ENCODE measurements at regions not wholly inside any gene's neighbourhood (a gene's known extent, or its start where the extent isn't known, plus 50 kb on each side); places are given as distances from the start of the nearest gene placed in this dataset.

GRCh38 chr4:45944000-45944399 lies 179.9 kb downstream of the GABRG1 start:
- H3K36me3 ChIP-seq = no peaks in the 10 kb centered on the region
- no peaks in the 10 kb centered on the region for H3K4me1 ChIP-seq
- TF ChIP-seq CTCF (IDR thresholded peaks at IDR 0.05; ENCODE audit: borderline replicate concordance) = no peak
- H3K27ac ChIP-seq (replicated peaks) = no peak overlapping the region
- no peaks in the 10 kb centered on the region for H3K9me3 ChIP-seq (replicated peaks)
- no peaks in the 10 kb centered on the region for H3K27me3 ChIP-seq (ENCODE audit: low read depth)
- intact Hi-C loops (cut with micrococcal nuclease) = no loop called here
- no peak overlapping the region for H3K4me3 ChIP-seq
- no peak for DNase-seq

GRCh38 chr4:45939056-45939455 lies 184.8 kb downstream of the GABRG1 start:
- Histone ChIP-seq H3K36me3 (no peaks in the 10 kb centered on the region), H3K27ac (replicated peaks) (no peak overlapping the region), H3K4me3 (no peak overlapping the region), H3K27me3 (ENCODE audit: low read depth) (no peaks in the 10 kb centered on the region), H3K4me1 (no peaks in the 10 kb centered on the region), H3K9me3 (replicated peaks) (no peaks in the 10 kb centered on the region)
- intact Hi-C loops (cut with micrococcal nuclease) = no loop called here
- no peak for DNase-seq
- TF ChIP-seq CTCF (IDR thresholded peaks at IDR 0.05; ENCODE audit: borderline replicate concordance) = no peak

DNA sequence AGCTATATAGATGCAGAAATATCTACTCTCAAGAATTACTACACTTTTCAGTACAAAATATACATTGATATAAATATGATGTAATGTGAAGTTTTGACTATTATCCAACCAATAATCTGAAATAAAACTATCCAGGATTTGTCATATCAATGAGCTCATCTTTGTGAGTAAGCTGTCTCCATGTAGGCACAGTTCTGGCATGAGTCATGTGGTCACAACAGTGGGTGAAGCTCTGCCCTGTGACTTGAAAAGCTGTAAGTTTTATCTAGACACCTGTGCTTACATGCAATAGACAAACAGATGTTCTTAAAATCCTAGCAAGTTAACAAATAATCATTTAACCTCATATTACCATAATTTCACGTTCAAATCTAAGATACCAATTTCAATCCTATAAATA lies 192.7 kb downstream of the GABRG1 start:
- H3K4me1 ChIP-seq = no peaks in the 10 kb centered on the region
- H3K27me3 ChIP-seq (ENCODE audit: low read depth) = no peaks in the 10 kb centered on the region
- H3K27ac ChIP-seq (replicated peaks) = no peak overlapping the region
- intact Hi-C loops (cut with micrococcal nuclease) = no loop called here
- no peaks in the 10 kb centered on the region for H3K9me3 ChIP-seq (replicated peaks)
- H3K4me3 ChIP-seq = no peak overlapping the region
- TF ChIP-seq CTCF (IDR thresholded peaks at IDR 0.05; ENCODE audit: borderline replicate concordance) = no peak
- DNase-seq = no peak
- no peaks in the 10 kb centered on the region for H3K36me3 ChIP-seq

DNA sequence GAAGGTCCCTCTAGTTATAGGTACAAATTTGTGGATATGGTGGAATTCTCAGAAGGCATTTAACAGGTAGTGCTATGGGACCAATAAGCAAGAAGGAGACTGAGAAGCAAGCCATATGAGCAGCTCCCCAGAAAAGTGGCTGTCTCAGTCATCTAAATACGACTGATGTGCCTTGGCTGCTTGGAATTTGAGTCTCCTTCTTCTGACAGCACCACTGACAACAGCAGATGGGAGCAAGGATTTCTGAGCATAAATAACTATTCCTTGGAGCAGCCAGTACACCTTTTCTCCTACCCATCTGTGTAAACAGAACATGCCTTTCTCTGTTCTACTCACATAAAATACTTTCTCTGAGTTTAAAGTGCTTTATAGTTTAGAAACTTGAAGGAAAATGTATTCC lies 196.2 kb downstream of the GABRG1 start:
- H3K27me3 ChIP-seq (ENCODE audit: low read depth) = no peaks in the 10 kb centered on the region
- H3K4me1 ChIP-seq = no peaks in the 10 kb centered on the region
- H3K36me3 ChIP-seq = no peaks in the 10 kb centered on the region
- H3K4me3 ChIP-seq = no peak overlapping the region
- DNase-seq = no peak
- H3K27ac ChIP-seq (replicated peaks) = no peak overlapping the region
- intact Hi-C loops (cut with micrococcal nuclease) = no loop called here
- no peak for TF ChIP-seq CTCF (IDR thresholded peaks at IDR 0.05; ENCODE audit: borderline replicate concordance)
- no peaks in the 10 kb centered on the region for H3K9me3 ChIP-seq (replicated peaks)

GRCh38 chr4:45925809-45926208 lies 198.0 kb downstream of the GABRG1 start:
- intact Hi-C loops (cut with micrococcal nuclease) = no loop called here
- DNase-seq = no peak
- H3K4me1 ChIP-seq = no peaks in the 10 kb centered on the region
- H3K36me3 ChIP-seq = no peaks in the 10 kb centered on the region
- no peak overlapping the region for H3K27ac ChIP-seq (replicated peaks)
- H3K27me3 ChIP-seq (ENCODE audit: low read depth) = no peaks in the 10 kb centered on the region
- no peak for TF ChIP-seq CTCF (IDR thresholded peaks at IDR 0.05; ENCODE audit: borderline replicate concordance)
- no peak overlapping the region for H3K4me3 ChIP-seq
- no peaks in the 10 kb centered on the region for H3K9me3 ChIP-seq (replicated peaks)

DNA sequence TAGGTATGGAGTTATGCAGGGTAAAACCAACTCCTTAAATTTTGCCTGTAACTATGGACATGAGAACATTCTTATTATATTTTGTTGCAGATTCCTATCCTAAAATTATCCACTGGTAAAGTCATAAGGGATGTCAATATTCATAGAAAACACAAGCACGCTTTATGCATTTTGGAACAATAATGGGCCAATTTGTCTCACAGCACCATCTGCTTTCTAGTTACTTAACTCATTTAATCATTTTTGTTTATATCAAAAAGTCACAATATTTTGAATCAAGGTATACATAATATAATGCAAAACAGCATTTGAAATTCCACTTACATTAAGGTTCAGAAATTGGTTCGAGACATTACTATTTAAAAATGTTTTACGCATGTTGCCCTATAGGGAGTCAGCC lies 203.0 kb downstream of the GABRG1 start:
- no peak overlapping the region for H3K4me3 ChIP-seq
- no peaks in the 10 kb centered on the region for H3K27me3 ChIP-seq (ENCODE audit: low read depth)
- no peak for DNase-seq
- no peaks in the 10 kb centered on the region for H3K9me3 ChIP-seq (replicated peaks)
- intact Hi-C loops (cut with micrococcal nuclease) = no loop called here
- TF ChIP-seq CTCF (IDR thresholded peaks at IDR 0.05; ENCODE audit: borderline replicate concordance) = no peak
- H3K36me3 ChIP-seq = no peaks in the 10 kb centered on the region
- H3K4me1 ChIP-seq = no peaks in the 10 kb centered on the region
- no peak overlapping the region for H3K27ac ChIP-seq (replicated peaks)
